CD4-positive, alpha-beta T cell treated with Interleukin-4 for 1 hour (primary cell): ENCODE measurements at regions not wholly inside any gene's neighbourhood (a gene's known extent, or its start where the extent isn't known, plus 50 kb on each side); places are given as distances from the start of the nearest gene placed in this dataset.

ENCODE experiments used
- DNase-seq, 2 donors: peaks; one replicate each; pipeline ENCODE4 v3.0.0-alpha.2; 2020 to 2022

DNA sequence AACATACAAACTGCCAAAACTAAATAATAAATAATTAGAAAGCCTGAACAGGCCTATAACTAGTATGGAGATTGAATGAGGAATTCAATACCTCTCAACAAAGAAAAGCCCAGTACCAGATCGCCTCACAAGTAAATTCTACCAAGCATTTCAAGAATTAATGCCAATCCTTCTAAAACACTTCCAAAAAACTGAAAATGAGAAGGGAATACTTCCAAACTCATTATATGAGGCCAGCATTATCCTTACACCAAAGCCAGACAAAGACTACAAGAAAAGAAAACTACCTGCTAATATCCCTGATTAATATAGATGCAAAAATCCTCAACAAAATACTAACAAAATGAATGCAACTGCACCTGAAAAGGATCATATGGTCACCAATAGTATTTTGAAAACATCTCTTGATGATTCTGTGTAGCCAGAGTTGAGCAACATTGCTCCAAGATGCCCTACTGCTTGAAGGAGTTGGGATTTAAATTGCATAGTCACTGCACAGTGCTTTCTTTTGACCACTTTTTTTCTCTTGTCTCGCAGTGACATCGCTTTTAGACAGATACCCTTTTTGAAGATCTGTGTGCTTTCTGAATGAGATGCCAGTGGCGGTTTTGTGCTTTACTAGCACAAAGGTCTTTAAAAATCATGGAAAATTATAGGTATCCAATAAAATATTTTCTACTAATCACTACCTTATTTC, 487.2 kb upstream of the RASGRP1 start:
- no peak for DNase-seq

DNA sequence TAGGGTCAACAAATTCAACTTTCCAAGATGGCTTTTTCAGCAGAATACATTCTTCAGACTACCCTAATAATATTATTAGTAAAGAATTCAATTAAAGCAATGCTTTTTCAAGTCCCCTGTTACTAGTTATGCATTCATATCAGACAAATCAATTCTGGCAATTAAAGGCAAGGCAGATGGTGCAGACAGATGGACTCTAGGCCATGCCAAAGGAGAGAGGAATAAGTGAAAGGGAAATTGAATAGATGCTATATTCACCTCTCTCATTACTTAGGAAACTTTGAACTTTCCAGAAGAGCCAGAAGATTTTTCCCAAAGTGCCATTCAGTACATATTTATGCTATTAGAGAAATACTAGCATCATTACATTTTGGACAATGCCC, 487.7 kb upstream of the RASGRP1 start:
- DNase-seq: no peak

DNA sequence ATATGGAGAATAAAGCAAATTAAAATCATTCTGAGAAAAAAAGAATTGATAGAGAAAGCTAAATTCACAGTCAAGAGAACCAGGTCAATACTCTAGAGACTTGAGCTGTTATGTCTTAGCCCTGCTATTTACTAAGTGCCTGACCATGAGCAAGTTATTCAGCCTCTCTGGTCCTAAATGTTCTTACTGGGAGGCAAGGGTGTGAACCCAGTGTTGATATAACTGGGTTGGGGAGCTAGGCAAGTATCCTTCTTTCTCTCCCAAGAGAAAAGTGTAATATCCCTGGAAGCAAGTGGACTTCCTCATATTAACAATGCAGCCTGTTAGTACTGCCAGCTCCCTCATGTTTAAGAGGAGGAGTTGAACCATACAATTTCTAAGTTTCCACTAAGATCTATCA, 488.9 kb upstream of the RASGRP1 start:
- no peak for DNase-seq

DNA sequence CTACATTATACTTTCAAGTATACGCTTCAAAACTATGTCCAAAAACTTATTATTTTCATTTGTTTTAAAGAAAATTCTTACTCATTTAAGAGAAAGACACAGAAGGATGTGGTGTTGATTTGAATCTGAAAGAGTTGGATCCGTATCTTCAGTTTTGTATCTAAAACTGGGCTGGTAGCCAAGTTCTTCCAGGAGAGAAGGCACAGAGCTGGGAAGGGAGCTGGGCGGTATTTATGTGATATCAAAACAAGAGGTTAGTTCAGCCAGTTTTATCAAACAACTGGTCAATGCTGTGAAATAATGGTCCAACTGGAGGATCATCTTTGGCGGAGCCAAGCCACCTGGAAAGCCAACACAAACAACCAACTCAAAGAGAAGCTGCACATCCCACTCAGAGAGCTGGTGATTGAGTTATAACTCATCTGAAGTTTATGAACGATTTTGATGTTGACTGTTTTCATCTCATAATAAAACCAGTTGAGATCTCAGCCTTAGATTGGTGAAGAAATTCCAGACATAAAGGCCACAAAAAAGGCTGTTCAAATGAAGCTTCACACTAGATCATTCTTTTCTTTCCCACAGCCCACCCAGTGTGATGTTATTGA, 489.6 kb upstream of the RASGRP1 start:
- DNase-seq: no peak

DNA sequence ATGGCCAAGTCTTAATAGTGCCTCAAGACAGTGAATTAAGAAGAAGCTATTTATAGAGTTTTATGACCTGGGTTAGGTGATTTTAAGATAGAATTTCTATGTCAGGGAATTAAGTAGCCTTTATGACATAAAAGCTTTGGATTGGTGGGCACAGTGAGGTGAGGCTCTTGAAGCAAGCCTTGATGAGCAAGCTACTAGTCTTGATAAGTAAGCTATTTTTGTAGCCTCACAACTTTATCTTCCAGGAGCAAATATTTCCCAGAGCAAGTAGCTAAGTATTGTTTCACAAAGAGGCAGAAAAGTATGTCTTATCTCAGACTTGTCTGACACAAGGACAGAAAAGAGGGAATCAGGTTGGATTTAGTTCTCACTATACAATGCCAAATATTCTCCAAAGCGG, 491.7 kb upstream of the RASGRP1 start:
- no peak for DNase-seq

DNA sequence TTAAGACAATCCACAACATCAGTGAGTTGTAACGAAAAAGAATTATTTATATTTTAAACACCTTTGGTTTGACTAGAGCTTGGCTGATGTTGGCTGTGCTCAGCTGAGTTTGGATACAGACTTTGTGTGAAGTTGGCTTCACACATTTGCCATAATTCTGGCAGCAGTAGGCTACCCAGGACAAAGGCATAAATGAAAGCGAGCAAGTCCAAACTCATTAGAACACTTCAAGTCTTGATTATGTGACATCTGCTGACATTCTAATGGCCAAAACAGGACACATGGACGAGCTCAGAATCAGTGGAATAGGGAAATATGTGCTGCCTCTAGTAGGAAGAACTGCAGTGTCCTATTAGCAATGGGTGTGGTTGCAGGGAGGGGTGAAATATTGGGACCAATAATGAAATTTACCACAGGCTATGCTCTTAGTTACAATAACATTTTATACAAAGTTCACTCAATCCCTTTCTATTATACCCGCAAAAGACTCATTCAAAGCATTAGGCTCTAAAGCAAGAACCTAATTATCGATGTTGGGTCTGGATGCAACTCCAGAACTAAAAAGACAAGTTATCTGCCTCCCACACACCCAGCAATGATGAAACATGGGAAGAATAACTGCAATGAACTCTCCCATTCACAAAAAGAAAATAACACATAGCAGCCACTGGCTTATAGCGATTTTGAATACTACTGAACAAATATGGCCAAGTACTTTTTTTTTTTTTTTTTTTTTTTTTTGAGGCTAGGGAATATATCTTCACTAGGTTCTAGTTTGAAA, 493.9 kb upstream of the RASGRP1 start:
- DNase-seq: no peak

DNA sequence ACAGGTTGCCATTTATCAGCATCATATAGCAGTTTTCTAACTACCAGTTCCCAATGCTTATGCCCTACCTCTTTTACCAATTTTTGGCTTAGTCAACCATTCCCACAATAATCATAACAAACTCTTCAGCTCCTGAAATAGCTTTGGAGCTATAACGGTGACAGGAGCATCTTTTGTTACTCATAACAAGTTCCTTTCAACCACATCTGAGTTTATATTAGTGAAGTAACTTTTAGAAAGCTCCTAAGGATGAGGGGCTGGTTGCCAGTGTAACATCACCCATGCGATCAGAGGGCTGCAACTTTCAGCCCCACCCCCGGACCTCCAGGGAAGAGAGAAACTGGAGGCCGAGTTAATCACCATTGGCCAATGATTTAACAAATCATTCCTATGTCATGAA, 495.3 kb upstream of the RASGRP1 start:
- DNase-seq: no peak

DNA sequence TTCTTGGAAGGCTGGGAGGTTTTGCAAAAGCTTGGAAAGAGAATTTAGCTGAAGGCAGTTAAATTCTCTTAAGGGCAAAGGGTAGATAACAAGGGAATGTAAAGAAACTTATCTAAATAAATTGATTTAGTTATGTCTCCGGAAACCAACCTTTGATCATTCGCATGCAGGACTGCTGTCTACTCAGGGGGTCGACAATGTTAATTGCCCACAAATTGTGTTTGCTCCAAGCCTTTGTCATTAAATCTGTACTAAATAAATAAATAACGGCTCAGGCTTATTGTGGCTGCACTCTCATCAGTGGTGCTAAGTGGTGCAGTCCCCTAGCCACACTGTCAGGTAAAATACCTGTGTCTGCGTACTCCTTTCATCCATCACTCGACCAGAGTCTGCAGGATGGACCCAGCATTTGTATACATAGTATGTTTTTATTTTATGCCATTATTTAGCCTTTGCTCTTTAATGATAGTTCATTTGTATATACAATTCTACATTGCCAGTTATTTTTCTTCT, 497.4 kb upstream of the RASGRP1 start:
- no peak for DNase-seq

DNA sequence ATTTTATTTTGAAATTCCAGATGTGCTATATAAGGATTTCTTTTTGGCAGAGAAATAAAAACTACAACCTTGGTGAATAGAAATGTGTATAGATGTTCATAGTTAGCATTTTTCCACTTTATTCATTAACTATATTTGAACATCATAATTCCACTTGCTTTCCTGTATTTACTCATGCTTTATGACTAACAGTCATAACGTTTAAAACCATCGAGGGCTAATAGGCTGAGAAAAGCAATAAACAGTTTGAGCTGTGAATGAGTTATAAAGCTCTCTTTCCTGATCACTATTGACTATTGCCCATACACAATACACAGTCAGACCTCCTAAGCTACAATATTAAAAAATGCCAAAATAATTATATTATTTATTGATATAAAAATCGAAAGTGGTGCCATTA, 502.1 kb upstream of the RASGRP1 start:
- DNase-seq: no peak

DNA sequence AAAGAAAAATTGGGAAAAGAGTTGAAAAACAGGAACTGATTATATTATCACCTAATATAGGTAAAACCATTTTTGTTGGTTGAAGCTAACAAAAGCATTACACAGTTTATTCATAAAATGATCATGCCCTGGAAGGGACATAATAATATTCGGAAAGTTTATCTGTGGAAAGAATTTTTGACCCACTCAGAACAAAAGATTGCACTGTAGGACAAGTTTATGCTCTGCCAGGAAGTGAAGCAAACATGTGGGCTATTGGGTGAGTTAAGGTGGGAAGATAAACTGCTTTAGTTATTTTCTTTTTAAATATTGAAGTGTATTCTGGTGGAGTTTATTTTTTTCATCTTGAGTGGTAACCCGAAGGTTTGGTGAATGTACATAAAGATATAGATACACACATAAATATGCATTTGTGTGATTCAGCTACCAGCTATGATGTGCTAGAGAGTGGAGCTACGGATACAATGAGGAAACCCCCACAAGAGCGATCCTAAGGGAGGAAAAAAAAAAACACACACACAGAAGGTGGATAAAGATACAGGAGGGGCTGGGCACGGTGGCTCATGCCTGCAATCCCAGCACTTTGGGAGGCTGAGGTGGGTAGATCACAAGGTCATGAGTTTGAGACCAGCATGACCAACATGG, 506.4 kb upstream of the THBS1 start:
- no peak for DNase-seq

DNA sequence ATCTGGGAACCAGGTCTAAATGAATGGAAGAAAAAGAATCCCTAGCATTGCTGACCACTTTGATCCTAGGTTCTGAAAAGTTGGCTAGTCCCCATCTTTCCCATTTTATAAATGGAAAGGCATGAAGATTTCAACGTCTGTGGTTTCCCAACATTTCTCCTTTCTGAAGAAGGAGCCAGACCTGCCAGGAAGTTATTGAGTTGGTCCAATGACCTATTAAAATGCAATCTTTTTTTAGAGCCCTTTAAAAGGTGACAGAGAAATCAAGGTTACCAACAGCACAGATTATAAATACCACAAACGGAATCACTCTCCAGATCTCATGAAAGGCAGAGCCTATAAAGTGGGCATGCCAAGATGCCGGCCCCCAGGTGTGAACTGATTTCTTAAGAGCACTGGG, 505.6 kb upstream of the THBS1 start:
- no peak for DNase-seq

DNA sequence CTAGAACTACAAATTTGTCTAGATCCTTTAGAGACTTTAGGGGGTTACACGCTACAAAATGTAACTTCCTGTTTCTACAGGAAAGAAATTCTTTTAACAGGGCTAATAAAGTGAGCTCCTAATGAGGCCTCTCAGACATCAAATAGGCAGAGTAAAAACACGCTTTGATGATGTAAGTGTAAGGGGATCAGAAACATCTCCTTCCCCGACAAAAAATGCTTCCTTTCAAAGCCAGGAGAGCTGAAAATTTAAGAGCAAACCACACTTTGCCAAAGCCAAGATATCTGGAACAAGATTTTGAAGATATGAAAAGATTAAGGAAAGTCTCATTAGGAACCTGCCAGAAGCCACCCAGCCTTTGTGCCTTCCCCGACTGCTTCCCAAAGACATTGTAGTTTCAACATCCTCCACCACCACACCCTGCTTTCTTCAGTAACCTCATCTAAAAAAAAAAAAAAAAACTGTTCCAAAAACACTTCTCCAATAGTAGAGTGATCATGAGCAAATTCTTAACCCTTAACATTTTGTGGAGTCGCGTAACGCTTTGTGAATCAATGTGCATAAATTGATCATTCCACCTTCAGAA, 505.0 kb upstream of the THBS1 start:
- no peak for DNase-seq

DNA sequence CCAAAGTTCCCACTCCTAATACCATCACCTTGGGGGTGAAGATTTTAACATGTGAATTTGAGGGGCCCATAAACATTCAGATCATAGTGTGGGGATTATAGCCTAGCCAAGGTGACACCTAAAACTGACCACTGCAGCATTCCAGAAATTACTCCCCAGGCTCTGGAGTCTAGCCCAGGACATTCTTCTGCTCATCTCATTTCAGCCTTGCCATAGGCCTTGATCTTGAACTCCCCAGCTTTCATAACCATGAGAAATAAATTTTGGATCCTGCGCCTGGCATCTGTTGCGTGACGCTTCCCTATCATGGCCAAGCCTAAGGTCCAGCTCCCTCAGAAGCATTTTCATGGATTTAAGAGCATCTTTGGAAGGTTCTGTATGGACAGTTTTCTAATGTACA, 502.9 kb upstream of the THBS1 start:
- DNase-seq: no peak

DNA sequence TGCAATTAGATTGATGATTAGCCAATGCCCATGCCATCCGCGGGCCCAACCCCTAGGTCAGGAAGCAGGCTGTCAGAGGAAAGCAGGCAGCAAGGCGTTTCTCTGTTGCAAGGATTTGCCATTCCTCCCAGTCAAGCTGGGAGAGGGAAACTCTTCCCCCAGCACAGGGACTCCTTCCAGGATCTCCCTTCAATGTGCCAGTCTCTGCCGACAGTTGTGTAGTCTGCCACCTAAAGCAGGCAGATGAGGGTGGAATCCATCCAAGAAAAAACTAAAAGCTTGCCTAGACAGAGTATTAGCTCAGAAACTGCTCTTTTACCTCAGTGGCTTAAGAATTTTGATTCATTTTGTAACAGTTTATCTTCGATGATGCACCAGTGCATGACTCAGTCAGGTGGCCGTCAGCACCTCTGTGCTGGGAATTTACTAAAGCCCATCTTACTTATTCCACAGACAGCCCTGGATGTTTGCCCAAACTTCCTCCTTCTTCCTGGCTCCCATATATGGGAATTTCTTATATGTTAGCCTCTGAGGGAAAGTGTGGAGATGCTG, 501.5 kb upstream of the THBS1 start:
- DNase-seq: no peak

DNA sequence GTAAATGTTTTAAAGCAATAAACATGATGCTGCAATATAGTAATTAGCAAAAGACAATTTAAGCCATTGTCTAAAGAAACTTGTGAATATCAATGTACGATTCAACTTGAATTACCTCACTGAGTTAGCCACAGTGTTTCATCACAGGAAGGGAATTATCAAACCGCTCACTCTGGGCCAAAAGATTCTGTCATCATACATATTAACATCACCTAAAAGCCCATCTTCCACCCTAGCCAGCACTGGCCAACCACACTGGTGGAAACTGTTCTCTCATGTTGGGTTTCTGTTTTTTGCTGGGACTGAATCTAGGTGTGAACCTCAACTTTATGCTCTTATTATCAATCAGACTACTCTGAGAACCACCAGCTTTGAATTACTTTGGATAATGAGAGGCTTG, 497.7 kb upstream of the THBS1 start:
- DNase-seq: no peak

DNA sequence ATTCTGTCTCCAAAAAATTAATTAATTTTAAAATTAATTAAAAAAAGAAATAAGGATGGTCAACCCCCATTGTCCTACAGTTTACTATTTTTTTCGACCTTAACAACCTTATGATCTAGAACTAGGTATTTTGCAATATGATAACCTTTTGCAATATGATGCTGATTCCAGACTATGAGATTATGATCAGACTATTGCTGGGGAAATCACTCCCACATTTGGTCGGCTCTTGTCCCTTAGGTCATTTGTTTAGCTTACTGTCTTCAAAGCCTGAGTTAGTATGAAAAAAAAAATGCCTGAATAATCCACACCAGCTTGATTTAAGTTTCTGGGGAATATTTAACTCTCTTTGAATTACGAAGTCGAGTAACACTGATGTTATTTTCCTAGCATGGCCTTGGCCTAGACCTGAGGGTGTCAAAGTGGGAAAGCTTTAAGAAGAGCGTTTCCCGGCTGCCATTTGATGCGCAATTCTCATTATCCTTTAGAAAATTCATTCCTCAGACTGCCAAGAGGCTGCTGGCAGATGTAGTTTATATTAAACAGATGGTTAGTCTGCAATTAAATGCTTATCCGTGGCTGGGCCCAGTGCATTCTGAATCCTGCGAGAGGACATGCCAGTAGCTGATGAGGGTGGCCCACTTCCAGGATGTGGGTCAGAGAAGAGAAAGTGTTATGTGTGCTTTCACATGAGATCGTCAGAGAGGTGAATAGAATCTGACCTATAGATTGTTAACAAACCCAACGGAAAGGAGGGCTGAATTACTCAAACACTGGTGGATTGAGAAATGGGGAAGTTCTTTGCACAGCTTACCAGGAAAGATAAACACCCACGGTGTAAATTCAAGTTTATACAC, 496.0 kb upstream of the THBS1 start:
- DNase-seq: no peak

DNA sequence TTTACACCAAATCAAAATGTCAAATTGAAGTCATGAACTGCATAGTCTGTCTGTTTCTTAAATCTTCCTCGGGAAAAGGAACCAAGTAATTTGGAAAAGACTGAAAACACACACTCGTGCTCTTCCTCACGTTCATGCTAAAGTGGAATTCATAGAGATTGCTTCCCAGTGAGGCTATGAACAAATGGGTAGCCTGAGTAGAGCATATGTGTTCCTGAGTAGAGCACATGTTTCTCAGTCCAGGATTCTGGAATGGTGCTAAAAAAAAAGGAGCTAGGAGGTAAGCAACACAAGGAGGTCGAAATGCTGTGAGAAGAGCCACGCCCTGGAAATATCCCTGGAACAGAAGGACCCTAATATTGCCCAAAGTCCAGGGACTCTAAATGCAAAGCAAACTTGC, 494.2 kb upstream of the THBS1 start:
- no peak for DNase-seq

DNA sequence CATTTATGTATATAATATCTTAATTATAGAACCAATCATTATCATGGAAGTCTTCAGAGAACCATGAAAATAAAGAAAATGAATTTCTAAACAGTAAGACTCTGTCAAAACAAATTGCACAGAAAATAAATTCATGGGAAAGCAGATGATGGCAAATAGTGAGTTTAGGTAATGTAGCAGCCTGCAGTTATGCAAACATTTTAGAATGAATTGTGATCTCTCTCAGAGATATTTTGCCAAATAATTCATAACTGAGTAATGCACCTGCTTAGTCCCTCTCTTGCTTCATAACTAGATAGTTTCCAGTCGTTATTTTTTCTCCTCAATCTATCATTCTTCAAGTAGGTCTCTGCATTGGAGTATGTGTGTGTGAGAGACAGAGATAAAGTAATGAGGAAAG, 492.7 kb upstream of the THBS1 start:
- no peak for DNase-seq

DNA sequence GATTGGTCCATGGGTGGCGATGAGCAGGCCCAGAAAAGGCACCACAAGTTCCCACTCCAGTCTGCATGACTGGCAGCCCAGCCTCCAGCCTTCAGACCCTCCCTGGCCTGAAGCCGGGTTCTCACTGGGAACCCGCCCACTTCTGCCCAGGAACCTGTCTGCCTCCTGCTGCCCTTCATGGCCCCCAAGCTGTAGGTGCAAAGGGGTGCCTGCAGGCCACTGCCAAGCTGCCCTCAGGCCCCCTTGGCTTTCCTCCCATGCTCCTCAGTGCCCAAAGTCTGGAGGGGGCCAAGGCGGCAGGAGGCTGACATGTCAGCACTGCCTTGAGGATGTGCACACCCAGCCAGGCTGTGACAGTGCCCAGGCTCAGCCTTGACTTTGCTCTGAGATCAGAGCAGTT, 488.5 kb upstream of the THBS1 start:
- no peak for DNase-seq

DNA sequence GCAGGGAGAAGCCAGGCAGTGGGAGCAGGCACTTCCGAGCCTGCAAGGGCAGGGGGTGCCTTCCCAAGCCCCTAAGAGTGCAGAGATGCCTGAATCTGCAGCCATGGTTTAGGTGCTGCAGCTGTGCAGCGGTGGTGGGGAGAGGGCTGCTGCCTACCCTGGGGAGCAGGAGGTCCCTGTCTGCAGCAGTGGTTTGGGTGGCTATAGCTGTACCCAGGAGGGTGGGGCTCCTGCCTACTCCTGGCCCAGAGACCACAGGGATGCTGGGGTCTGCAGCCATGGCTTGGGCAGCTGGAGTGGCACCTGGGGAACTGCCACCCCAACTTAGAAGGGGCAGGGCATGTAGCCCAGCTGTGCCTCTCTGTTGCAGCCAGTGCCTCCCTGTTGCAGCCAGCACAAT, 488.1 kb upstream of the THBS1 start:
- no peak for DNase-seq

DNA sequence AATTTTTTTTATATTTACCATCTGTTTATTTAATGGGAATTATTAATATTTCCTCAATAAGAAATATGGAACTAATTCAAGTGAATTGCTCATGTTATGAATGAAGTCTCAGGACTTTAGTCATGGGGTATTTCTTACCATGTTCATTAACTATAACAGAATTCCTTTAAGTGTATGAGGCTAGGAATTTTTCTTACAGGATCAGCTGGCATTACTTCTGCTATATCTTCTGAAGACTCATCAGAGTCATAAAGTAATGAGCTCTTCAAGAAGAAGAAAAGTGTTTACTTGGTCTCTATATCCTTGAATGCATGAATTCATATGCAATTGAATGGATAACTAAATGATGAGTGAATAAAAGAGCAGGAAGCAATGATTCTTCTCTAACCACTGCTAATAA, 486.8 kb upstream of the THBS1 start:
- DNase-seq: no peak
